ENCODE measurements at regions not wholly inside any gene's neighbourhood (a gene's known extent, or its start where the extent isn't known, plus 50 kb on each side); places are given as distances from the start of the nearest gene placed in this dataset.

DNA sequence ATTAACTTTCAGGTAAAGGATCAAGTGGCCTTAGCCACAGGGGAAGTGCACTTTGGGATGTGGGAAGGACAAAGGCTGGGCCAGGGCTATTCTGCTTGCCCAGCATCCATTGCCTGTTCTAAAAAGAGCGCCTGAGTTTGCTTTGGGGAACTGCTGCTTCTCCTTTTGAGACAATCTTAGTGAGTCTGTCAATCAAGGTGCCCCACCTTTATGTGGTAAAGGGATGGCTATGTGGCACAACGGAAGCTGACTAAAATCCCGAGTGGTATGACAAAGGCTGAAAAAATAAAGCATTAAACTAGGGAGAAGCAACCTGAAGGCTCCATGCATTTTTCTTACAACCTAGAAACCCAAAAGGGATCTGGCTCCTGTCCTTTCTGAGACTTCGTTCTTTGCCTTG, 540.5 kb downstream of the SLC4A3 start:
- TF ChIP-seq, protein P1, sequence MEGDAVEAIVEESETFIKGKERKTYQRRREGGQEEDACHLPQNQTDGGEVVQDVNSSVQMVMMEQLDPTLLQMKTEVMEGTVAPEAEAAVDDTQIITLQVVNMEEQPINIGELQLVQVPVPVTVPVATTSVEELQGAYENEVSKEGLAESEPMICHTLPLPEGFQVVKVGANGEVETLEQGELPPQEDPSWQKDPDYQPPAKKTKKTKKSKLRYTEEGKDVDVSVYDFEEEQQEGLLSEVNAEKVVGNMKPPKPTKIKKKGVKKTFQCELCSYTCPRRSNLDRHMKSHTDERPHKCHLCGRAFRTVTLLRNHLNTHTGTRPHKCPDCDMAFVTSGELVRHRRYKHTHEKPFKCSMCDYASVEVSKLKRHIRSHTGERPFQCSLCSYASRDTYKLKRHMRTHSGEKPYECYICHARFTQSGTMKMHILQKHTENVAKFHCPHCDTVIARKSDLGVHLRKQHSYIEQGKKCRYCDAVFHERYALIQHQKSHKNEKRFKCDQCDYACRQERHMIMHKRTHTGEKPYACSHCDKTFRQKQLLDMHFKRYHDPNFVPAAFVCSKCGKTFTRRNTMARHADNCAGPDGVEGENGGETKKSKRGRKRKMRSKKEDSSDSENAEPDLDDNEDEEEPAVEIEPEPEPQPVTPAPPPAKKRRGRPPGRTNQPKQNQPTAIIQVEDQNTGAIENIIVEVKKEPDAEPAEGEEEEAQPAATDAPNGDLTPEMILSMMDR (IDR thresholded peaks at IDR 0.05) = no peak
- TF ChIP-seq ZFX (IDR thresholded peaks at IDR 0.05; ENCODE audit: borderline replicate concordance) = no peak

Data from 22Rv1 (cell line).